ENCODE measurements at regions not wholly inside any gene's neighbourhood (a gene's known extent, or its start where the extent isn't known, plus 50 kb on each side); places are given as distances from the start of the nearest gene placed in this dataset.

- WGBS (ENCODE audit: low lambda C conversion rate), result 86% methylated on average over 8 of the region's 8 CpGs
- no peak overlapping the region for H2AFZ ChIP-seq (ENCODE audit: low read depth)
- no peak overlapping the region for H3K9ac ChIP-seq
- H3K27ac ChIP-seq (ENCODE audit: low read depth in 2 of 2, low read length in 1 of 2), result no peak overlapping the region
- H3K36me3 ChIP-seq (replicated peaks in 1 of 2; ENCODE audit: control insufficient read depth in 1 of 2, insufficient read depth in 2 of 2, low read length in 1 of 2), result no peaks in the 10 kb centered on the region
- peaks cover 13% of the 10 kb centered on the region; the same call in 1 of the 2 replicates for H3K27me3 ChIP-seq (ENCODE audit: insufficient read depth)
- TF ChIP-seq MEF2A (IDR thresholded peaks at IDR 0.05; ENCODE audit: borderline replicate concordance, low read depth), result no peak
- TF ChIP-seq MXI1 (IDR thresholded peaks at IDR 0.05; ENCODE audit: low read depth, low read length), result no peak
- TF ChIP-seq NRF1 (IDR thresholded peaks at IDR 0.05; ENCODE audit: low read depth, low read length), result no peak
- TF ChIP-seq ELF1 (IDR thresholded peaks at IDR 0.05), result no peak
- no peak for TF ChIP-seq JUND (IDR thresholded peaks at IDR 0.05)
- no peak for TF ChIP-seq TEAD4 (IDR thresholded peaks at IDR 0.05; ENCODE audit: borderline replicate concordance, insufficient read depth)
- TF ChIP-seq MAX (IDR thresholded peaks at IDR 0.05; ENCODE audit: low read depth), result no peak
- no peak for TF ChIP-seq PBX3 (IDR thresholded peaks at IDR 0.05)
- no peak for DNase-seq
- H3K79me2 ChIP-seq (ENCODE audit: insufficient read depth), result no peaks in the 10 kb centered on the region
- CTCF ChIA-PET, result no interaction called here
- no peaks in the 10 kb centered on the region for H3K9me2 ChIP-seq
- H3F3A ChIP-seq (replicated peaks; ENCODE audit: insufficient read depth), result no peaks in the 10 kb centered on the region
- H3K4me1 ChIP-seq (ENCODE audit: control insufficient read depth in 1 of 2, insufficient read depth in 2 of 2, low read depth in 1 of 2, low read length in 1 of 2), result peaks cover 0 to 36% of the 10 kb centered on the region in 2 experiments; a peak in 2 of 4 replicates
- H3K9me3 ChIP-seq, result no peaks in the 10 kb centered on the region
- POLR2A ChIA-PET, result interaction anchor here (2.1 kb wide), 1 partner anchor 10 kb away, joined by 4 read pairs; no protein-coding TSS in a partner anchor
- H4K20me1 ChIP-seq (ENCODE audit: insufficient read depth), result no peaks in the 10 kb centered on the region
- H3K4me2 ChIP-seq, result no peak overlapping the region
- no peak overlapping the region for H3K4me3 ChIP-seq (ENCODE audit: low read depth in 2 of 2, low read length in 1 of 2)
Observed at GRCh38 chr5:135124724-135125123, 90.7 kb upstream of the PITX1 start.

- Histone ChIP-seq H3K9me3 (no peaks in the 10 kb centered on the region), H3K27me3 (ENCODE audit: insufficient read depth) (peaks cover 13% of the 10 kb centered on the region; the same call in 1 of the 2 replicates), H3K27ac (ENCODE audit: low read depth in 2 of 2, low read length in 1 of 2) (peak overlapping the region in 1 of 2 experiments; percentile 11; a peak in 1 of 4 replicates), H3K4me3 (ENCODE audit: low read depth in 2 of 2, low read length in 1 of 2) (no peak overlapping the region), H3K36me3 (replicated peaks in 1 of 2; ENCODE audit: control insufficient read depth in 1 of 2, insufficient read depth in 2 of 2, low read length in 1 of 2) (no peaks in the 10 kb centered on the region), H3K79me2 (ENCODE audit: insufficient read depth) (no peaks in the 10 kb centered on the region), H3K9me2 (no peaks in the 10 kb centered on the region), H2AFZ (ENCODE audit: low read depth) (no peak overlapping the region), H3K4me2 (no peak overlapping the region), H3K4me1 (ENCODE audit: control insufficient read depth in 1 of 2, insufficient read depth in 2 of 2, low read depth in 1 of 2, low read length in 1 of 2) (peaks cover 0 to 30% of the 10 kb centered on the region in 2 experiments; a peak in 2 of 4 replicates), H3F3A (replicated peaks; ENCODE audit: insufficient read depth) (no peaks in the 10 kb centered on the region), H4K20me1 (ENCODE audit: insufficient read depth) (no peaks in the 10 kb centered on the region), H3K9ac (no peak overlapping the region)
- CTCF ChIA-PET, result no interaction called here
- 34% methylated on average over 4 of the region's 4 CpGs for WGBS (ENCODE audit: low lambda C conversion rate)
- POLR2A ChIA-PET, result interaction anchor here (2.1 kb wide), 1 partner anchor 10 kb away, joined by 4 read pairs; no protein-coding TSS in a partner anchor
- no peak for DNase-seq
- TF ChIP-seq GATA2 (CRISPR knock-in tag; IDR thresholded peaks at IDR 0.05) (peak; percentile 65), RAD21 (IDR thresholded peaks at IDR 0.05; ENCODE audit: low read length) (no peak)
Observed at GRCh38 chr5:135124128-135124527, 90.1 kb upstream of the PITX1 start.

- H3K4me1 ChIP-seq (ENCODE audit: control insufficient read depth in 1 of 2, insufficient read depth in 2 of 2, low read depth in 1 of 2, low read length in 1 of 2), result peaks cover 0 to 26% of the 10 kb centered on the region in 2 experiments; a peak in 2 of 4 replicates
- no peak overlapping the region for H3K4me2 ChIP-seq
- CTCF ChIA-PET, result interaction anchor here (0.8 kb wide), 1 partner anchor 20 kb away, joined by 3 read pairs; no protein-coding TSS in a partner anchor
- WGBS (ENCODE audit: low lambda C conversion rate), result 0% methylated on average over 1 of the region's 1 CpG
- H3K27ac ChIP-seq (ENCODE audit: low read depth in 2 of 2, low read length in 1 of 2), result no peak overlapping the region
- no peaks in the 10 kb centered on the region for H3K9me3 ChIP-seq
- peaks cover 13% of the 10 kb centered on the region; the same call in 1 of the 2 replicates for H3K27me3 ChIP-seq (ENCODE audit: insufficient read depth)
- DNase-seq, result no peak
- no peaks in the 10 kb centered on the region for H3K36me3 ChIP-seq (replicated peaks in 1 of 2; ENCODE audit: control insufficient read depth in 1 of 2, insufficient read depth in 2 of 2, low read length in 1 of 2)
- no peaks in the 10 kb centered on the region for H3K79me2 ChIP-seq (ENCODE audit: insufficient read depth)
- H3F3A ChIP-seq (replicated peaks; ENCODE audit: insufficient read depth), result no peaks in the 10 kb centered on the region
- no peaks in the 10 kb centered on the region for H3K9me2 ChIP-seq
- no peak overlapping the region for H3K9ac ChIP-seq
- POLR2A ChIA-PET, result interaction anchor here (2.1 kb wide), 1 partner anchor 8 kb away, joined by 4 read pairs; no protein-coding TSS in a partner anchor
- H2AFZ ChIP-seq (ENCODE audit: low read depth), result no peak overlapping the region
- no peaks in the 10 kb centered on the region for H4K20me1 ChIP-seq (ENCODE audit: insufficient read depth)
- H3K4me3 ChIP-seq (ENCODE audit: low read depth in 2 of 2, low read length in 1 of 2), result no peak overlapping the region
- TF ChIP-seq ELF1 (IDR thresholded peaks at IDR 0.05) (no peak), FOXJ3 (CRISPR knock-in tag; IDR thresholded peaks at IDR 0.05) (no peak), PBX3 (IDR thresholded peaks at IDR 0.05) (no peak), ZBTB33 (IDR thresholded peaks at IDR 0.05; ENCODE audit: borderline replicate concordance, low read depth) (no peak), MXI1 (IDR thresholded peaks at IDR 0.05; ENCODE audit: low read depth, low read length) (no peak), YY1 (IDR thresholded peaks at IDR 0.05; ENCODE audit: low read depth) (no peak), NFIC (IDR thresholded peaks at IDR 0.05; ENCODE audit: borderline replicate concordance) (no peak), RAD21 (IDR thresholded peaks at IDR 0.05; ENCODE audit: low read length) (no peak), RCOR1 (IDR thresholded peaks at IDR 0.05; ENCODE audit: low read length) (no peak), GABPA (IDR thresholded peaks at IDR 0.05; ENCODE audit: low read depth) (no peak), GATA2 (CRISPR knock-in tag; IDR thresholded peaks at IDR 0.05) (no peak)
Observed at GRCh38 chr5:135122797-135123196, 88.8 kb upstream of the PITX1 start.
